OCI-LY1 (cell line): ENCODE measurements at regions not wholly inside any gene's neighbourhood (a gene's known extent, or its start where the extent isn't known, plus 50 kb on each side); places are given as distances from the start of the nearest gene placed in this dataset.

ENCODE experiments used
- EZH2 ChIP-seq: fragments of 200-600 bp; sonication (generic), shearing (Covaris generic); IDR thresholded peaks from 2 replicates; pipeline ENCODE4 v1.8.0; 2017; ENCODE audit warnings: borderline replicate concordance, mixed run types, mild to moderate bottlenecking, antibody characterized with exemption, low read length, moderate library complexity, mixed read lengths
- TF ChIP-seq, protein P1 (sequence below): fragments of 200-600 bp; sonication (generic), shearing (Covaris generic); IDR thresholded peaks from 2 replicates; pipeline ENCODE4 v1.5.1; 2017; ENCODE audit warnings: mild to moderate bottlenecking, antibody characterized with exemption, low read length, moderate library complexity, mixed read lengths

DNA sequence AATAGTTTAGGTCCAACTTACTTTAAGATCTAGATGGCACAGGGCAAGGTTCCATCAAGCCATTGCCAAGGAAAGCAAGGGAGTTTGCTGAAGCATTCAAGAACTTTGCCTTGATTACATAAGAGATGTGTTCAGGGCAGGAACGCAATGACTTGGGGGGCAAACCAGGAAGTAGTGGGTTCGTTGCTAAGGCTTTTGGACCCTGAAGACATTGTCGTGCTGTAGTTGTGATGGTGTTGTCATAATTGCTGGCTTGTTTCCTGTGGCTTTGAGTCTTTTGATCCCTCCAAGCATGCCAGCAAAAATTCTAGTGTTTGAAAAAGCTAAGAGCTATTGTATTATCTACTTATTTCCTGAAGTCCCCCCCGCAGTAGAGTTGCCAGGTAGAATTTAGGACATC, 70.7 kb upstream of the HNF1B start:
- TF ChIP-seq, protein P1, sequence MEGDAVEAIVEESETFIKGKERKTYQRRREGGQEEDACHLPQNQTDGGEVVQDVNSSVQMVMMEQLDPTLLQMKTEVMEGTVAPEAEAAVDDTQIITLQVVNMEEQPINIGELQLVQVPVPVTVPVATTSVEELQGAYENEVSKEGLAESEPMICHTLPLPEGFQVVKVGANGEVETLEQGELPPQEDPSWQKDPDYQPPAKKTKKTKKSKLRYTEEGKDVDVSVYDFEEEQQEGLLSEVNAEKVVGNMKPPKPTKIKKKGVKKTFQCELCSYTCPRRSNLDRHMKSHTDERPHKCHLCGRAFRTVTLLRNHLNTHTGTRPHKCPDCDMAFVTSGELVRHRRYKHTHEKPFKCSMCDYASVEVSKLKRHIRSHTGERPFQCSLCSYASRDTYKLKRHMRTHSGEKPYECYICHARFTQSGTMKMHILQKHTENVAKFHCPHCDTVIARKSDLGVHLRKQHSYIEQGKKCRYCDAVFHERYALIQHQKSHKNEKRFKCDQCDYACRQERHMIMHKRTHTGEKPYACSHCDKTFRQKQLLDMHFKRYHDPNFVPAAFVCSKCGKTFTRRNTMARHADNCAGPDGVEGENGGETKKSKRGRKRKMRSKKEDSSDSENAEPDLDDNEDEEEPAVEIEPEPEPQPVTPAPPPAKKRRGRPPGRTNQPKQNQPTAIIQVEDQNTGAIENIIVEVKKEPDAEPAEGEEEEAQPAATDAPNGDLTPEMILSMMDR = no peak
- no peak for TF ChIP-seq EZH2
